ENCODE measurements at regions not wholly inside any gene's neighbourhood (a gene's known extent, or its start where the extent isn't known, plus 50 kb on each side); places are given as distances from the start of the nearest gene placed in this dataset.

DNA sequence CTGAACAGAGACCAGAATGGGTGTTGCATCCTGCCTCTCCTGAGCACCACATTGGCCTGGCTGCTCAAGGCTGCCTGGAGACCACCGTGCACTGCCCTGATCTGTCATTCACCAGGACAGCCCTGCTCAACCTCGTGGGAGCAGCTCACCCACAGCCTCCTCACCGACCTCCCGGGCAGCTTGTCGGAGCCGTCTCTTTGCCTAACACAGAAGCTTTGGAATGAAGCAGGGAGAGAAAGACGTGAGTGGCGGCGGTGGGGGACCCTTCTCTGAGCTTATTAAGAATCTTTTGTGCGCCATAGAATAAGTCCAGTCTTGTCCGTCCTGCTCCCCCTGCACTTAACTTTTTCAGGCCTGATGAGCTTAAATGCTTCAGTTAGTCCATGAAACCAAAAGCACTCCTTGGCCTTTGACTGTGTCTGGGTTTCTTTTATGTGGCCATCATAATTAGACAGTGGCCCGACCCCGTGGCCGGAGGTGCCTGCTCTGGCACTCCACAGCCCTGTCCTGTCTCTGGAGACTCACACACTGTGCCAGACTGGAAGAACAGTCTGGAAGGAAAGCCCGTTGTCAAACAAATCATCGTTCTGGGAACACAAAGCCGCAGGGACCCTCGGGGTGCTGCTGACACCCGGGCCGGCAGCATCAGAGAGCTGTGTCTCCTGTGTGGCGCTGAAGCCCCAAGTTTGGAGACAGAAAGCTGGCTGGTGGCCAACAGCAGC, 192.8 kb downstream of the BCOR start:
- DNase-seq, result no peak

DNA sequence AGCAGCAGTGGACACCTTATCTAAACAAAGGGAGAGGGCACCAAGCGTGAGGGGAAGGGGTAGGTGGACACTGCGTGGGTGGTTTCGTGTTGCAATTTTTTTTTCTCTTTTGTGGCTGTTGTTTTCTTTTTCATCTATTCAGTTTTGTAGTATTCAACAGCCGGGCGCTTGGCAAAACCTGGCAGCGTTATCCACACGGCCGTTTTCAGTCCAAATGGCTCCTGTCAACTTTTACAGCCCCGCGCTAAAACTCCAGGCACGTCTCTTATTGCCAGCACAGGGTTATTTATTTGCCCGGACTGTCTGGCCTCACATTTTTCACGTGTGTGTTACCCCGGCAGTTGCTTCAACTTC, 192.2 kb downstream of the BCOR start:
- DNase-seq, result no peak

DNA sequence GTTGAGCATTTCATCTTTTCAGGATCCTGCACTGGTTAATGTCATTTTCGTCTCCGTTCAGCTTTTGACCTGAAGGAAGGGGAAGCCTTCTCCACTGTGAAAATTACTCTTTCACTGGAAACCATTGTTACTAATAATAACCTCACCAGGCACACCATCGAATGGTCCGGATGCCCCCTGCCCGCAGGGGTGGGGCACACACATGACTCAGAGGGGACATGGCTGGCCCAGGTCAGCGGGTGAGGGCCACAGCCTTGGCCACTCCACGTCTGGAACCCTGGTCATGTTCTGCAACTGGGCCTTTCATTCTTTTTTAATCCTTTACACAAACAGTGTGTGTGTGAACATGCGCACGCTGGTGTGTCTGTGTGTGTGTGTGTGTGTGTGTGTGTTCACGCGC, 191.8 kb downstream of the BCOR start:
- no peak for DNase-seq

DNA sequence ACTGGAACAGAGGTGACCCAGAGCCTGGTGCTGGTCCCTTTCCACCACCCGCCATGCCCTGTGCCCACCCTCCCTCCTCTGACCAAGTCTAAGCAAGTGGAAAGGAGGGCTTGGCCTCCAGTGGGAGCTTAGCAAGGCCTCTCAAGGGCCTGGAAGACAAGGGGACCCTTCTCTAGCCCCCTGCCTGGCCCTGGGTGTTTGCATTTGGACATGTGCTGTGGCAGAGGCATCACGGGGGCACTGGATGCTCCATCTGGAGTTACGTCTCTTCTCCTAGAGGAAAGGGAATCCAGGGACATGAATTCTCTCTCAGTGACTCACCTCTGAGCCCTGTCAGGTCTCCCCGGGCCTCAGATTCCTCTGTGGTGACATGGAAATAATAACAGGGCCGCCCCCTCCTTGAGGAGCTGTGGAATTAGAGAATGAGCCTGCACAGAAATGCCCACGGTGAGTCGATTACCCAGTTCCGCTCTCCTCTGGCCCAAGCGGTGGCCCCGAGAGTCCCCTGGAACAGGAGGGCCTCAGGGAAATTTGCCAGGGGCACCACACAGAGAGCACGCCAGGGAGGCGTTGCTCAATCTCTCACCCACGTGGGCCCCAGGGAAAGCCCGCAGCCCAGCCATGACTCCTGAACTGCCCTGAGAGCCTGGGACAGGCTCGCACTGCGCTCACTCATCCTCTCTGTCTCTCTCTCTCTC, 189.6 kb downstream of the BCOR start:
- DNase-seq, result no peak

DNA sequence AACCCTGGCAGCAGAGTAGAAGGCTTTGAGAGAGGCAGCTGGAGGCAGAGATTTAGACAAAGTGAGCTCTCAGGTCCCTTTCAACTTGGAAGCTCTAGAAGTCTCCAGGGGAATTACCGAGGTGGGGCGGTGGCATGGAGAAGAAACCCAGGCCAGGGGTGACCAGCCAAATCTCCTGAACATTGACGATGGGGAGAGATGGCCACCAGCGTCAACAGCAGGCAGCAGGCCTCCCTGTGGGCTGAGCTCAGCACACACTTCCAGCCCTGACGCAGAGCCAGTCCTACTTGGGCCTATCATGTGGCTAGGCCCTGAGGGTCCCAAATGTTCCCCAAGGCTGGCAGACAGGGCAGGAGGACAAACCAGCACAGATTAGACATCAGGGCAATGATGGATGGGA, 187.8 kb downstream of the BCOR start:
- DNase-seq, result no peak

DNA sequence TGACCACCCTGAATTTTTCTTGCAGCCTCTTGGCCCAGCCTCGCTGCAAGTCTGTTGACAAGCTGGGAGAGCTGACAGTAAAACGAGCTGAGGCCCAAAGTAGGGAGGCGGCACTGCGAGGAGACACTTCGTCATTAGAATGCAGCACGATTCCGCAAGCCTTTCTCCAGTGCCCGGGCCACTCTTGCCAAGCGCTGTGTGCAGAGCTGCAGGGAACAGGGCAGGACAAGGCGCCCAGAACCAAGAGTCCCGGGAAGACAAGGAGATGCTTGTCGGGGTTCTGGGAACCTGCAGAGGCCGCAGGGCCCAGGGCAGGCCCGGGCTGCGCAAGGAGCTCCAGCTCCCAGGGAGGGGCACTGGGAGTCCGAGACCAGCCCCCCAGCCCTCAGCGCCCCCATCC, 187.1 kb downstream of the BCOR start:
- DNase-seq, result no peak

DNA sequence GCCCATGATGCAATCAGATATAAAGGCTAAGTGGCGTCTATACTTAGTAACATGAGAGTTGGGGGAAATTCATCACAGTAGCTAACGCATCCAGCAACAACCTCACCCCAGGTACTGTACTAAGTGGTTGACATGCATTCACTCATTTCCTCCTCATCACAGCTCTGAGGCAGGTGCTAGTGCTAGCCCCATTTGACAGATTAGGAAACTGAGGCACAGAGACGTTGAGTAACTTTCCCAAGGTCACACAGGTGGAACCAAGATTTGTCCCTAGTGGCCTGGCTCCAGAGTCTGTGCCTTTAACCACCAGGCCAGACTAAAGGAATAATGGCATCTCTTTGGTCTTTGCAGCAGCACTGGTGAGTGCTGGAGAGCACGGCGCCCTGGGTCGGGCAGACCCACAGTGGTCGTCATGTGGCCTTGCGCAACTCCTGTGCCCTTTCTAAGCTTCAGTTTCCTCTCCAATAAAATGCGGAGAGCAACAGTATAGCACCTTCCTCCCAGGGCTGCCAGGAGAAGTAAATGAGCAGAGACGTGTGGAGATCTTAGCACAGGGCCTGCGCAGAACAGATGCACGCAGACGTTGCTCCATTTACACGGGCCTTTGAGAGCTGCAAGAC, 186.4 kb downstream of the BCOR start:
- DNase-seq, result no peak

DNA sequence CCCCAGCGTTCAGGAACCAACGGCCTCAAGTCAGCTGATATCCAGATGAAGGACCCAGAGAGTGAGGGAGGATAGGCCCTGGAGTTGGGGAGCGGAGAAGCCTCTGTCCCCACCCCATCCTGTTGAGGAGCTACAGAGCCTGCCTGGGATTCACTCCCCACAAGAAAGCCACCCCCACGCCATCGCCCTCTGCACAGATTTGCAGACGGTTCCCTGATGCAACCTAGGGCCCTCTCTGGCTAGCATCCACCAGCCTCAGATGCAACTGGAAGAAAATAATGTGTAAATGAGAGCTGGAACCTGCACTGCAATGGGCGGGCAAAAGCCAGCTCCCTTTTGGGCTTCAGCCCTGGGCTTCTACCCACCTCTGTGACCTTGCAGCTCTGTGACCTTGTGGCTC, 185.6 kb downstream of the BCOR start:
- DNase-seq, result no peak

DNA sequence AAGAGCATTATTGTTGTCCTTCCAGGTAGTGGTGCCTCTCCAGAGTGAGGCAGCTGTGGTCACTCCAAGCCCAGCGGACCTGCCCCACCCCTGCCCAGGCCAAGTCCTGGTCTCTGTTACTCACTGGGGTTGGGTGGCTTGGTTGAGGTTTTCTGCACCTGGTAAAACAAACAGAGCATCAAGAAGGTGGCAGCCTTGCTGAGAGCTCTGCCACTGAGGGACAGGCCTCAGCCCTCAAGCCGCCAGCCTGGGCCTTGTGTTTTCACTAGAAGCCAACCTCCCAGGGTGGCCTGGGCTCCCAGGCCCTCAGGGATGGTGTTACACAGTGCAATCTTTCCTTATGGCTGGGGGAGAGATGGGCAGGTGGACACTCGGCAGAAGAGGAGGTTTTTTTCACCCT, 182.7 kb downstream of the BCOR start:
- no peak for DNase-seq

DNA sequence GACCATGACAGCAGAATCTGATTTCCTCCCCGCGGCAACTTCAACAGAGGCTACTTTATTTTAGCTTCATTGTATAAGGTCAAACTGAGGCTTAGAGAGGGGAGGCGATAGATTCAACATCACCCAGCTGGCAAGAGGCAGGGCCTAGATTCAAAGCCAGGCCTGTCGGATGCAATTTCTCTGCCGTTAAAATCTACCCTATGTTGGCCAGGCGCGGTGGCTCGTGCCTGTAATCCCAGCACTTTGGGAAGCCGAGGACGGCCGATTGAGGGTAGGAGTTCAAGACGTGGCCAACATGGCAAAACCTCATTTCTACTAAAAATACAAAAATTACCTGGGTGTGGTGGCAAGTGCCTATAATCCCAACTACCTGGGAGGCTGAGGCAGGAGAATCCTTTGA, 182.2 kb downstream of the BCOR start:
- DNase-seq, result no peak

DNA sequence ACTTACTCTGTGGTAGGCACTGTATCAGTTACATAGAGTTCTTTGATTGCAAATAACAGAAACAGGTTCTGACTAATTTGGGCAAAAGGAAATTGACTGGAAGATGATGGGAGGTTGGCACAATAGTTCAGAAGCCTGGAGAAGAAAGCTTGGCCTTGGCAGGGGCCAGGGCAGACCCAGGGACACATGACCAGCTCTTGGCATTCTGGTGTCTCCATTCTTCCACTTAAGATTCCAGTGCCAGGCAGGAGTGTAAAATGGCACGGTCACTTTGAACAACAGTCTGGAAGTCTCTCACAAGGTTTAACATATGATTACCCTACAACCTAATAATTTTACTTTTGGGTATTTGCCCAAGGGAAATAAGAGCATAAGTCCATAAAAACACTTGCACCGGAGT, 175.9 kb downstream of the BCOR start:
- DNase-seq, result no peak

DNA sequence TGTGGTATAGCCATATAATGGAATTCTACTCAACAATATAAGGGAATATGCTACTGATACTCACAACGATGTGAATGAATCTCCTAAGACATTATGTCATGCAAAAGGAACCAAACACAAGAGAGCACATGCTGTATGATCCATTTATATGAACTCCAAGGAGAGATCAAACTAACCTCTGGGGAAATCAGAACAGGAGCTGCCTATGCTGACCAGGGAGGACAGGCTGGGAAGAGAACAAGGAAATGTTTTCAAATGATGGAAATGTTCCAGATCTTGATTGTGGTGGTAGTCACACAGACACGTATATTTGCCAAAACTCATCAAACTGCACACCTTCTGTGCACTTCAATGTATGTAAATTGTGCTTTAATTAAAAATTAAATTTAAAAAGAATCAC, 175.3 kb downstream of the BCOR start:
- DNase-seq, result no peak

DNA sequence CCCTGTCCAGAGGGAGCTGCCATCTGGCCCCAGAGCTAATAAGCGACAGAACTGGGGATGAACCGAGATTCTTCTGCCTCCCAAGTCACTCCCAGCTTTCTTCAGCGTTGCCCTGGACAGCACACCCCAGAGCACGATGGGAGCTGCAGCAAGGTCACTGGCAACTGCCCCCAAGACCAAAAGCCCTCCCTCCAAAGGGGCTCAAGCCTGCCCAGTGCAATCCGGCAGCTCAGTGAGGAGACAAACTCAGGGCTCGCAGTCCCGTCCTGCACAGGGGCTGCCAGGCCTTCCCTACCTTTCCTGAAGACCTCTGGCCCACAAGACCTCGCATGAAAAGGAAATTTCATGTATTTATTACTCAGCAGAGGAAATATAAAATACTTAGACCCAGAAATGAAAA, 174.8 kb downstream of the BCOR start:
- no peak for DNase-seq

DNA sequence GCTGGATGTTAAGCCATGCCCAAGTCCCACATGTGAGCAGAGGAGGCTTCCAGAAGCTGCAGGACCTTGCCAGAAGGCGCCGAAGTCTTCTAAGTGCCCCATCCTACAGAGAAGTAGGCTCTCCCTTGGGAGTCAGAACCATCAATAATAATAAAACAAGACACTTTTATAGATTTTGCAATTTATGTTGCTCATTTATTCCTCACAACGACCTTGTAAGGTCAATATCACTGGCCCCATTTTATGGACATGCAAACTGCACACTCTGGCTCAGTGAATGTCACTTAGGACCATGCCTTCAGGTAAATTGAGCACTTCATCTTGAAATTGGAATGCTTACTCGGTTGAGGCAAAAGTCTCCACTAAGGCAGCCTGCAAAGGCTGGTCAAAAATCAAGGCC, 170.4 kb downstream of the BCOR start:
- DNase-seq, result no peak

DNA sequence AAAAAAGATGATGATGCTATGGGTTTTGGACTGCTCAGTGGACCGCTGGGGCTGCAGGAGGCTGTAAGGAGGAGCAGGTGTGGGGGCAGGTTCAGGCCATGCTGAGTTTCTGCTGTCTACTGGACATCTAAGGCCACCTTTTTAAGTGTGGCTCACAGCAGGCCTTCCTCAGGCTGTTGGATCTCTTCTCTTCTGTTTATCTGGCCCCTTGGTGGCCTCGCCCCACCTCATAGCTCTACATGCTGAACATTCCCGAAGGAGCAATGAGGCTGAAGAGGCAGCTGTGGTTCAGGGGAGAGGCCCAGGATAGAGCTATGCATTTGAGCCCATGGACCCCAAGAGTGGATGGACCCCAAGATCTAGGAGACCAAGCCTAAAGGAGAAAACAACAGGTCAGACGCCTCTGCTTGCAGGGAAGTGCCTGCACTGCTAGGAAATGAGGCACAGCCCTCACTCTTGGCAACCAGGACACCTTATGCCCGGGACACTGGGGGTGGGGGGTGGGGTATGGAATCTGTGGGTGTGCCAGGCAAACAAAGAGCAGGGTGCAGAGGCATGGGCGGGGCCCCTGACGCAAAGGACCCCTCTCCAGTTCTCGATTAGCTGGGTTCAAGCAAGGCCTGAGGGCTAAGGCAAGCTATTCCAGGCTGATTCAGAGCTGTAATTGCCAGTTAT, 168.9 kb downstream of the BCOR start:
- no peak for DNase-seq

DNA sequence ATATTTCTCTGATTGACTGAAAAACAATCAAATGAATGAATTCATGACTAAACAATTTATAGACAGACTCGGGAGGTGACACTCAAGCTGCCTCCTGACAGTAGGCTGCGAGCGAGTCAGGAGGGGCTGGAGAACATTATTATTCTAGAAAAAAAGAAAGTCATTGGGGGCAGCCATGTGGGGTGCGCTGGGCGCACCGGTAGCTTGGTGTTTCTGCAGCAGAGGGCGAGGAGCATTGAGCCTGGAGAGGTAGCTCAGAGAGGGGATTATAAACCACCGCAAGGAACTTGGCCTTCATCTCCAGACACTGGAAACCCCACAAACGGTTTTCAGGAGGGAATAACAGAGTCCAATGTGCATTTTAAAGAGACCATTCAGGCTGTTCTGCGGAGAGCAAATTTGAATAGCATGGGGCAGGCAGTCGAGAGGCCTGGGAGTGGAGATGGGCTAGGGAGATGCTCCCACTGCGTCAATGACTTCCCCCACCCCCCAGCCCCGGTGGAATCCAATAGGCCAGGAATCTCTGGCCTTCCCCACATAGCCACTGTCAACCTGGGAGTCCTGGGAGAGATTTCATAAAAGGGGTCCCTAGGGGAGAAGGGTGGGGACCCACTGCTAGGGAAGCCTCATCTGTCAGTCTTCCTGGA, 168.3 kb downstream of the BCOR start:
- DNase-seq, result no peak

DNA sequence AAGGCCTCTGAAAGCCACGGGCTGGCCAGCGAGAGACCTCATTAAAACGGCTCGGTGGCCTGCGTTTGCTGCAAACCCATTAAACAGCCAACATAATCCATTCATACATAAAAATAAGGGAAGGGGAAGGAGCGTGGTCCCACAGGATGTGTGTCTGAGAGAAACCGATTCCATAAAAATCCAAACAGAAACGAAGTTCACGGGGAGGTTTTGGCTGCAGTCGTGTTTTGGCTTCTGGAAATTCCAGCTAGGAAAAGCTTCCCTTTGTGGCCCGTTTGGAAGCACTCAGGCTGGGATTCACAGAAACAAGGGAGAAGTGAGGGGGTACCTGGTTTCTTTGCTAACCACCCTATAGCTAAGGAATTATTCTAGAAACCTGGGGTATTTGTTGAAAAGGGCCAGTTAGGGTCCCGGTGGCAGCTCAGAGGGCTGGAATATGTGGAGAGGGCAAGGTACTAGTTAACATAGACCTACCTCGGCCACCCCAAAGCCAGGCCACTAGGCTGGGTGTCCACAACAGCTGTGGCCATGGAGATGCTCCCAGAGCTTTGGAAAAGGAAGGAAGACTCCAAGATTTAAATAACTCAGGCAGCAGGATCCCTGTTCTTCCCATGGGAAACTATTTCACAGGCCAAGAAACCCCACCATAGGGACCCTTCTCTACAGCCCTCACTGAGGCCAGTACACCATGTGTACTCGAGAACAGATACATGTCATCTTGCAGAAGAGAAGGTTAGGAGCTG, 166.8 kb downstream of the BCOR start:
- DNase-seq, result no peak

DNA sequence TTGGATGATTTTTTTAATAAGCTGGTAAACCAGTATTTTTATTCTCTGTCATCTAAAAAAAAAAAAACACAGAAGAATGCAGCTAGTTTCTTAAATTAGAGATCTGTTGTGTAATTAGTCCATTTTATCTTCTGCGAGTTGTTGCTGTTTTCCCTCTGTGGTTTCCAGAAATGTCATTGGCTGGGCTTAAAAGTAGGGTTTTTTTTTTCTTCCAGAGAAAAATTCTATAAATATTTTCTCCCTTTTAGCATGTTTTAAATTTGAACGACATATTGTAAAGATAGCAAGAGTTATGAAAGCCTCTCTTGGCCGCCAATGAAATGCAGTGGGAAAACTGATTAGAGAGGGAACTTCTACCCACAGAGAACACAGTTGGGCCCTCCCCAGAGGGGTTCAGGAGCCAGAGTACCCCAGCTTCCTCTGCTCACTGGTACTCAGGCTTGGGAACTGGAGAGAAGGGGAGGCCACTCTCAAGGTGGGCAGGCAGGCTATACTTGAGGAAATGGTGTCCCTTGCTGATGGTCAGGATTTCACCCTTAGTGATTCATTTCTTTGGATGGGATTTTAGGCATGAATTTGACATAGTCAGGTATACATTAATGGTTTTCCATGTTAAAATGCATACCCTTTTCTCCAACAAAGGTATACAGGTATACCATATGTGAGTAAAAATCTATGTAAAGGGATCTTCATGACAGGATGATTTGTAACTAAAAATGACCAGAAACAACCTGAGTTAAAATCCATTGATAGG, 166.1 kb downstream of the BCOR start:
- no peak for DNase-seq

DNA sequence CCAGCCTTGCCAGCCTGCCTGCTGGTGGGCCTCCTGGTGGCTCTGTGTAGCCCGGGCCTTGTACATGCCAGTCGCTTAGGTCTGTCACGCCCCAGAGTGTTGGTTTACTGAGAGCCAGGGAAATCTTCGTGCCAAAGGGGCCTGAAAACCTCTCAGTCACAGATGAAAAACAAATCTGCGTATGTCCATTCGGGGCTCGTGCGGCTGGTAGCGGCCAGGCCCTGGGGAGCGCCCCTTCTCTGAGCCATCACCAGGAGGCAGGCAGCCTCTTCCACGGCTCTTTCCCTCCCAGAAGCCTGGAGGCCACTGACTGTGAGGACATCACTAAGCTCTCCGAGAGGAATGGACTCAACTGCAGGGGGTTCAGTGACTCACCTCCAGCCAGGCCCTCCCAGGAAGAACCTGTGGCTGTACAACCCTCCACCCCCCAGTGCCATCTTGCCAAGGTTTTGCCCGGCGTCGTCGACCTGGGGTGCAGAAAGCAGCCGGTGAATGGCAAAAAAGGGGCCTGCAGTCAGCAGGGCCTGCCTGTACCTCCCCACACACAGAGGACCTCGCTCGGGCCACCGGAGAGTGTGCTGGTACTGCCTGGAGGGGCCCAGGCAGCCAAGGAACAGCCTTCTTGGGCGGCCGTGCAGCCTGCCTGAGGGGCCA, 162.2 kb downstream of the BCOR start:
- no peak for DNase-seq

DNA sequence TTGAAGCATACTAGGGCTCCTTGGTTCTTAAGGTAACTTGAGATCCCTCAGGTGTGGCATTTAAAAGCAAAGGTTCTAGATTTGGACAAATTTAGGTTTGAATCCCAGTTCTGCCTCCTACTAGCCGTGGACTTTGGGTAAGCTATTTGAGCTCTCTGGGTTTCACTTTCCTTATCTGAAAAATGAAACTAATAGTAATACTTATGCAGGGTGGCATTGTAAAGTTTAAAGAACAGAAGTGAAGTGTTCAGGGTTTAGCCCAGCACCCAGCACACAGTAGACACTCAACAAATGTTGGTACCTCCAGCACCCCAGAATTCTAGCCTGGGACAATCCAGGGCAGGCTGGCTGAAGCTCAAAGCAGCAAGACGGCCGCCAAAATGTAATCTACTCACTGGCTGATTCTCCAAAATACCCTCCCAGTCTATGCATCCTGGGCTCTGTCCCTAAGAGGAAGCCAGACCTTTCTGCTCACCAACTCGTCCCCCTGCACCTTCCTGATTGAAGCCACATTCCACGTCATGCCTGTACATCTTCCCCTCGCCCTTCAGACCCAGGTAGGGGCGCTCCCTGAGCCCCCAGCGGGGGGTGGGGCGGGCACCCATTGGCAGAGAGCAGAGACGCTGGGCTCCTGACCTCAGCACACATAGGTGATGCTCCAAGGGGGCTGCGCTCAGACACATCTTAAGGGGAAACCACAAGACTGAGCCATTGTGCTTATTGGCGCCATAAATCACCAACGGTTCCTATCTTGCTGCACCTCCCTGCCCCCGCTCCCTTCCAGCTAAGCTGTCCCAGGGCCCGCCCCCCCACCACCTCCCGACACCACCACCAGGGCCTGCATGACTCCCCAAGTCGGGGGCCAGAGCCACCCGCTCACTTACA, 160.6 kb downstream of the BCOR start:
- no peak for DNase-seq
